ENCODE measurements at regions not wholly inside any gene's neighbourhood (a gene's known extent, or its start where the extent isn't known, plus 50 kb on each side); places are given as distances from the start of the nearest gene placed in this dataset.

- Histone ChIP-seq H3K27ac (ENCODE audit: low read depth in 1 of 2, low read length in 2 of 2) (no peak overlapping the region), H3K27me3 (ENCODE audit: control insufficient read depth in 4 of 4, insufficient read depth in 4 of 4, low read length in 3 of 4) (no peaks in the 10 kb centered on the region), H3K4me1 (ENCODE audit: control insufficient read depth in 4 of 4, insufficient read depth in 4 of 4, low read length in 3 of 4) (no peaks in the 10 kb centered on the region), H3K4me3 (ENCODE audit: low read depth in 1 of 3, low read length in 3 of 3) (no peak overlapping the region), H3K9ac (ENCODE audit: low read depth in 1 of 2, low read length in 2 of 2) (no peak overlapping the region), H3K9me3 (ENCODE audit: control insufficient read depth in 4 of 4, low read length in 3 of 4) (no peaks in the 10 kb centered on the region), H3K36me3 (ENCODE audit: control insufficient read depth in 4 of 4, insufficient read depth in 3 of 4, low read depth in 1 of 4, low read length in 3 of 4) (no peaks in the 10 kb centered on the region)
- DNase-seq (ENCODE audit: low spot score): no peak
- no peak for TF ChIP-seq SP1 (IDR thresholded peaks at IDR 0.05)
- TF ChIP-seq NR2F2 (IDR thresholded peaks at IDR 0.05): no peak
- TF ChIP-seq JUND (IDR thresholded peaks at IDR 0.05): no peak
- no peak for TF ChIP-seq HNF4G (IDR thresholded peaks at IDR 0.05)
- TF ChIP-seq EGR1 (IDR thresholded peaks at IDR 0.05; ENCODE audit: low read depth in 2 of 2): no peak
- no peak for TF ChIP-seq TAF1 (conservative IDR thresholded peaks at IDR 0.05)
- TF ChIP-seq, protein P1, sequence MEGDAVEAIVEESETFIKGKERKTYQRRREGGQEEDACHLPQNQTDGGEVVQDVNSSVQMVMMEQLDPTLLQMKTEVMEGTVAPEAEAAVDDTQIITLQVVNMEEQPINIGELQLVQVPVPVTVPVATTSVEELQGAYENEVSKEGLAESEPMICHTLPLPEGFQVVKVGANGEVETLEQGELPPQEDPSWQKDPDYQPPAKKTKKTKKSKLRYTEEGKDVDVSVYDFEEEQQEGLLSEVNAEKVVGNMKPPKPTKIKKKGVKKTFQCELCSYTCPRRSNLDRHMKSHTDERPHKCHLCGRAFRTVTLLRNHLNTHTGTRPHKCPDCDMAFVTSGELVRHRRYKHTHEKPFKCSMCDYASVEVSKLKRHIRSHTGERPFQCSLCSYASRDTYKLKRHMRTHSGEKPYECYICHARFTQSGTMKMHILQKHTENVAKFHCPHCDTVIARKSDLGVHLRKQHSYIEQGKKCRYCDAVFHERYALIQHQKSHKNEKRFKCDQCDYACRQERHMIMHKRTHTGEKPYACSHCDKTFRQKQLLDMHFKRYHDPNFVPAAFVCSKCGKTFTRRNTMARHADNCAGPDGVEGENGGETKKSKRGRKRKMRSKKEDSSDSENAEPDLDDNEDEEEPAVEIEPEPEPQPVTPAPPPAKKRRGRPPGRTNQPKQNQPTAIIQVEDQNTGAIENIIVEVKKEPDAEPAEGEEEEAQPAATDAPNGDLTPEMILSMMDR (IDR thresholded peaks at IDR 0.05; ENCODE audit: low read depth, low read length, missing input control): no peak
- TF ChIP-seq, protein P2, sequence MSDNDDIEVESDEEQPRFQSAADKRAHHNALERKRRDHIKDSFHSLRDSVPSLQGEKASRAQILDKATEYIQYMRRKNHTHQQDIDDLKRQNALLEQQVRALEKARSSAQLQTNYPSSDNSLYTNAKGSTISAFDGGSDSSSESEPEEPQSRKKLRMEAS (IDR thresholded peaks at IDR 0.05): no peak
- no peak for TF ChIP-seq GABPA (IDR thresholded peaks at IDR 0.05 in 1 of 2, conservative IDR thresholded peaks at IDR 0.05 in 1 of 2)
- TF ChIP-seq YY1 (IDR thresholded peaks at IDR 0.05): no peak
- TF ChIP-seq, protein P3, sequence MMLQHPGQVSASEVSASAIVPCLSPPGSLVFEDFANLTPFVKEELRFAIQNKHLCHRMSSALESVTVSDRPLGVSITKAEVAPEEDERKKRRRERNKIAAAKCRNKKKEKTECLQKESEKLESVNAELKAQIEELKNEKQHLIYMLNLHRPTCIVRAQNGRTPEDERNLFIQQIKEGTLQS (IDR thresholded peaks at IDR 0.05): no peak
- TF ChIP-seq FOXA2 (IDR thresholded peaks at IDR 0.05): no peak
- no peak for TF ChIP-seq FOXA1 (IDR thresholded peaks at IDR 0.05)
- no peak for TF ChIP-seq HNF4A (conservative IDR thresholded peaks at IDR 0.05)
- TF ChIP-seq REST (IDR thresholded peaks at IDR 0.05): no peak
These were observed 165.5 kb upstream of the C11orf58 start for GRCh38 chr11:16572945-16573344.

GRCh38 chr11:16561150-16561549, 177.3 kb upstream of the C11orf58 start:
- Histone ChIP-seq H3K4me3 (ENCODE audit: low read depth in 1 of 3, low read length in 3 of 3) (no peak overlapping the region), H3K4me1 (ENCODE audit: control insufficient read depth in 4 of 4, insufficient read depth in 4 of 4, low read length in 3 of 4) (no peaks in the 10 kb centered on the region), H3K27me3 (ENCODE audit: control insufficient read depth in 4 of 4, insufficient read depth in 4 of 4, low read length in 3 of 4) (no peaks in the 10 kb centered on the region), H3K9ac (ENCODE audit: low read depth in 1 of 2, low read length in 2 of 2) (no peak overlapping the region), H3K9me3 (ENCODE audit: control insufficient read depth in 4 of 4, low read length in 3 of 4) (no peaks in the 10 kb centered on the region), H3K36me3 (ENCODE audit: control insufficient read depth in 4 of 4, insufficient read depth in 3 of 4, low read depth in 1 of 4, low read length in 3 of 4) (no peaks in the 10 kb centered on the region), H3K27ac (ENCODE audit: low read depth in 1 of 2, low read length in 2 of 2) (no peak overlapping the region)
- DNase-seq (ENCODE audit: low spot score): no peak
- no peak for TF ChIP-seq RXRA (IDR thresholded peaks at IDR 0.05)
- no peak for TF ChIP-seq NR2F2 (IDR thresholded peaks at IDR 0.05)
- no peak for TF ChIP-seq FOXA2 (IDR thresholded peaks at IDR 0.05)
- TF ChIP-seq EGR1 (IDR thresholded peaks at IDR 0.05; ENCODE audit: low read depth in 2 of 2): no peak
- TF ChIP-seq JUND (IDR thresholded peaks at IDR 0.05): no peak
- TF ChIP-seq, protein P3 (IDR thresholded peaks at IDR 0.05): no peak
- no peak for TF ChIP-seq RAD21 (IDR thresholded peaks at IDR 0.05)
- no peak for TF ChIP-seq YY1 (IDR thresholded peaks at IDR 0.05)
- no peak for TF ChIP-seq GABPA (IDR thresholded peaks at IDR 0.05 in 1 of 2, conservative IDR thresholded peaks at IDR 0.05 in 1 of 2)
